ENCODE measurements at regions not wholly inside any gene's neighbourhood (a gene's known extent, or its start where the extent isn't known, plus 50 kb on each side); places are given as distances from the start of the nearest gene placed in this dataset.
"Not testable (repeated sequence)": the region's sequence is repeated elsewhere in the genome, so short reads cannot be mapped to it uniquely, and the experiment has no call there.

DNA sequence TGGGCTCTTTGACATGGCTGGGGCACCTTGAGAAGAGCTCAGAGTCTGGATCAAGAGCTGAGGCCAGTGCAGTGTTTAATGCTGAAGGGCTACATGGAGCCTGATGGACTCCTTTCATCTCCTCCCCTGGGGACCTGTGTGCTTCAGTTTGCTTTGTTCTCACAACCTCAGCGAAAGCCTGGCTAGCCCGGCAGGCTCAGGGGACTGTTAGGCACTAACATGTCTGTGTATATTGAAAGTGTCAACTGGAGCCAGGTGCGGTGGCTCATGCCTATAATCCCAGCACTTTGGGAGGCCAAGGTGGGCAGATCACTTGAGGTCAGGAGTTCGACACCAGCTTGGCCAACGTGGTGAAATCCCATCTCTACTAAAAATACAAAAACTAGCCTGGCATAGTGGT lies 194.5 kb downstream of the C1orf94 start:
- not testable (repeated sequence) for TF ChIP-seq POLR2A (IDR thresholded peaks at IDR 0.05)
- TF ChIP-seq, protein P1, sequence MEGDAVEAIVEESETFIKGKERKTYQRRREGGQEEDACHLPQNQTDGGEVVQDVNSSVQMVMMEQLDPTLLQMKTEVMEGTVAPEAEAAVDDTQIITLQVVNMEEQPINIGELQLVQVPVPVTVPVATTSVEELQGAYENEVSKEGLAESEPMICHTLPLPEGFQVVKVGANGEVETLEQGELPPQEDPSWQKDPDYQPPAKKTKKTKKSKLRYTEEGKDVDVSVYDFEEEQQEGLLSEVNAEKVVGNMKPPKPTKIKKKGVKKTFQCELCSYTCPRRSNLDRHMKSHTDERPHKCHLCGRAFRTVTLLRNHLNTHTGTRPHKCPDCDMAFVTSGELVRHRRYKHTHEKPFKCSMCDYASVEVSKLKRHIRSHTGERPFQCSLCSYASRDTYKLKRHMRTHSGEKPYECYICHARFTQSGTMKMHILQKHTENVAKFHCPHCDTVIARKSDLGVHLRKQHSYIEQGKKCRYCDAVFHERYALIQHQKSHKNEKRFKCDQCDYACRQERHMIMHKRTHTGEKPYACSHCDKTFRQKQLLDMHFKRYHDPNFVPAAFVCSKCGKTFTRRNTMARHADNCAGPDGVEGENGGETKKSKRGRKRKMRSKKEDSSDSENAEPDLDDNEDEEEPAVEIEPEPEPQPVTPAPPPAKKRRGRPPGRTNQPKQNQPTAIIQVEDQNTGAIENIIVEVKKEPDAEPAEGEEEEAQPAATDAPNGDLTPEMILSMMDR (IDR thresholded peaks at IDR 0.05), result not testable (repeated sequence)

Data from right lobe of liver (tissue), 4 donors.